Spleen (tissue), 11 donors: ENCODE measurements at regions not wholly inside any gene's neighbourhood (a gene's known extent, or its start where the extent isn't known, plus 50 kb on each side); places are given as distances from the start of the nearest gene placed in this dataset.

ENCODE experiments used
- DNase-seq: peaks from one replicate; pipeline ENCODE4 v3.0.0-alpha.2; 2020
- H3K27ac ChIP-seq, 8 donors: fragments of 200-600 bp; sonication (generic) in 7 of 8; 1 replicate in 4 of 8; 2 replicates in 4 of 8; pipeline versions ENCODE4 v1.5.0 to v1.8.0; 2016 to 2021; ENCODE audit warnings: inconsistent platforms in 4 of 8, mild to moderate bottlenecking in 4 of 8, moderate library complexity in 1 of 8
- H3K27me3 ChIP-seq, 7 donors: fragments of 200-600 bp; sonication (generic) in 6 of 7; replicated peaks in 1 of 7; 1 replicate in 4 of 7; 2 replicates in 3 of 7; pipeline versions ENCODE4 v1.5.0 to v1.8.0; 2016 to 2021; ENCODE audit warnings: inconsistent platforms in 3 of 7, mild to moderate bottlenecking in 1 of 7
- H3K36me3 ChIP-seq, 6 donors: fragments of 200-600 bp; sonication (generic) in 5 of 6; 1 replicate in 4 of 6; 2 replicates in 2 of 6; pipeline versions ENCODE4 v1.5.0 to v1.8.0; 2016 to 2021; ENCODE audit warnings: inconsistent platforms in 2 of 6
- H3K4me1 ChIP-seq, 6 donors: fragments of 200-600 bp; sonication (generic) in 5 of 6; 1 replicate in 3 of 6; 2 replicates in 3 of 6; pipeline versions ENCODE4 v1.5.0 to v1.8.0; 2016 to 2021; ENCODE audit warnings: inconsistent platforms in 3 of 6
- H3K4me3 ChIP-seq, 8 donors: fragments of 200-600 bp; sonication (generic) in 7 of 8; 1 replicate in 4 of 8; 2 replicates in 4 of 8; pipeline versions ENCODE4 v1.5.0 to v1.8.0; 2016 to 2021; ENCODE audit warnings: inconsistent platforms in 4 of 8, mild to moderate bottlenecking in 4 of 8, moderate library complexity in 2 of 8
- H3K9me3 ChIP-seq, 8 donors: fragments of 200-600 bp; sonication (generic) in 7 of 8; 1 replicate in 4 of 8; 2 replicates in 4 of 8; pipeline versions ENCODE4 v1.5.0 to v1.8.0; 2016 to 2021; ENCODE audit warnings: inconsistent platforms in 4 of 8
- CTCF ChIP-seq, 11 experiments: fragments of 200-600 bp in 7 of 11; fragments of 450-650 bp in 4 of 11; sonication (generic) in 4 of 11; IDR thresholded peaks in 8 of 11; conservative IDR thresholded peaks in 3 of 11; 1 replicate in 7 of 11; 2 replicates in 4 of 11; pipeline versions ENCODE4 v1.4.0 to v1.8.0; 2016 to 2021; ENCODE audit warnings: antibody characterized with exemption in 11 of 11, inconsistent platforms in 4 of 11, mild to moderate bottlenecking in 1 of 11
- POLR2A ChIP-seq, 3 donors: fragments of 450-650 bp; IDR thresholded peaks; one replicate each; pipeline ENCODE4 v1.5.1; 2017; ENCODE audit warnings: antibody characterized with exemption in 3 of 3, mild to moderate bottlenecking in 1 of 3
- POLR2AphosphoS5 ChIP-seq, 3 donors: sonication (generic); formaldehyde crosslinking; IDR thresholded peaks; one replicate each; pipeline ENCODE4 v1.5.1; 2017; ENCODE audit warnings: antibody characterized with exemption in 3 of 3
- WGBS, 5 donors: extraction: QIAGEN DNeasy Blood & Tissue Kit in 3 of 5; methylation state at CpG; one replicate each; pipeline versions ENCODE4 v1.1.5 to v1.1.7; 2013 to 2018; 5-methylcytosine and 5-hydroxymethylcytosine counted together
- intact Hi-C: fragments of 100-400 bp; cut with DNase I; formaldehyde crosslinking; loops from one replicate; pipeline ENCODE4 v1.15.0; 2023; ENCODE audit warnings: low total_unique reads
- donor health status: healthy with polysubstance abuse.
- donor health status: DM: no; HTN: no; CAD: no; lungs with moderate emphysema.
- donor health status: DM: no; HTN: no; CAD: no.
- donor health status: Bipolar disorder and iron deficiency.
- donor health status: healthy.
- donor health status: DM: no; HTN: no; CAD: no.
- donor health status: DM: yes; HTN: yes; CAD: no.

GRCh38 chr6:14442242-14442641, 324.7 kb downstream of the CD83 start:
- H3K27ac ChIP-seq = no peak overlapping the region
- no peak for TF ChIP-seq POLR2AphosphoS5 (IDR thresholded peaks at IDR 0.05)
- TF ChIP-seq CTCF (IDR thresholded peaks at IDR 0.05 in 8 of 11, conservative IDR thresholded peaks at IDR 0.05 in 3 of 11) = no peak
- no peak for TF ChIP-seq POLR2A (IDR thresholded peaks at IDR 0.05)
- H3K36me3 ChIP-seq = no peaks in the 10 kb centered on the region
- H3K27me3 ChIP-seq = no peaks in the 10 kb centered on the region
- no peaks in the 10 kb centered on the region for H3K9me3 ChIP-seq
- 60 to 73% (median 66%) methylated on average over 11 of the region's 11 CpGs for WGBS, 5 donors
- peaks cover 0 to 13% (median 4%) of the 10 kb centered on the region in 6 donors for H3K4me1 ChIP-seq
- no peak overlapping the region for H3K4me3 ChIP-seq
- intact Hi-C loops = no loop called here
- no peak for DNase-seq

- TF ChIP-seq CTCF (IDR thresholded peaks at IDR 0.05 in 8 of 11, conservative IDR thresholded peaks at IDR 0.05 in 3 of 11) (no peak), POLR2A (IDR thresholded peaks at IDR 0.05) (no peak)
- 75 to 88% (median 85%) methylated on average over 4 of the region's 4 CpGs for WGBS, 5 donors
- Histone ChIP-seq H3K9me3 (peaks cover 0 to 9% (median 3%) of the 10 kb centered on the region in 8 donors), H3K4me3 (no peak overlapping the region), H3K27ac (no peak overlapping the region), H3K4me1 (peaks cover 0 to 13% (median 4%) of the 10 kb centered on the region in 6 donors), H3K27me3 (no peaks in the 10 kb centered on the region), H3K36me3 (no peaks in the 10 kb centered on the region)
- intact Hi-C loops = no loop called here
- no peak for DNase-seq
These were observed 326.2 kb downstream of the CD83 start for GRCh38 chr6:14443629-14444268.

GRCh38 chr6:14444295-14444972, 326.9 kb downstream of the CD83 start:
- TF ChIP-seq CTCF (IDR thresholded peaks at IDR 0.05 in 8 of 11, conservative IDR thresholded peaks at IDR 0.05 in 3 of 11) (no peak), POLR2AphosphoS5 (IDR thresholded peaks at IDR 0.05) (no peak), POLR2A (IDR thresholded peaks at IDR 0.05) (no peak)
- H3K36me3 ChIP-seq = no peaks in the 10 kb centered on the region
- intact Hi-C loops = no loop called here
- no peak for DNase-seq
- no peak overlapping the region for H3K4me3 ChIP-seq
- no peaks in the 10 kb centered on the region for H3K27me3 ChIP-seq
- WGBS, 5 donors = 41 to 52% (median 50%) methylated on average over 3 of the region's 3 CpGs
- peaks cover 0 to 9% (median 3%) of the 10 kb centered on the region in 8 donors for H3K9me3 ChIP-seq
- peaks cover 0 to 13% (median 4%) of the 10 kb centered on the region in 6 donors for H3K4me1 ChIP-seq
- H3K27ac ChIP-seq = no peak overlapping the region

GRCh38 chr6:14447240-14447639, 329.7 kb downstream of the CD83 start:
- H3K36me3 ChIP-seq = no peaks in the 10 kb centered on the region
- intact Hi-C loops = no loop called here
- no peak for DNase-seq
- no peak overlapping the region for H3K4me3 ChIP-seq
- WGBS, 5 donors = 94 to 100% (median 96%) methylated on average over 2 of the region's 2 CpGs
- no peaks in the 10 kb centered on the region for H3K27me3 ChIP-seq
- H3K9me3 ChIP-seq = peaks cover 0 to 9% (median 3%) of the 10 kb centered on the region in 8 donors
- no peak for TF ChIP-seq POLR2A (IDR thresholded peaks at IDR 0.05)
- no peak for TF ChIP-seq CTCF (IDR thresholded peaks at IDR 0.05 in 8 of 11, conservative IDR thresholded peaks at IDR 0.05 in 3 of 11)
- no peak for TF ChIP-seq POLR2AphosphoS5 (IDR thresholded peaks at IDR 0.05)
- H3K27ac ChIP-seq = no peak overlapping the region
- H3K4me1 ChIP-seq = peaks cover 0 to 11% (median under 1%) of the 10 kb centered on the region in 6 donors
